Renal pelvis (tissue), 1 donor: ENCODE measurements at regions not wholly inside any gene's neighbourhood (a gene's known extent, or its start where the extent isn't known, plus 50 kb on each side); places are given as distances from the start of the nearest gene placed in this dataset.
"Not testable (repeated sequence)": the region's sequence is repeated elsewhere in the genome, so short reads cannot be mapped to it uniquely, and the experiment has no call there.

Source experiments
- DNase-seq: peaks from one replicate; pipeline ENCODE4 v3.0.0-alpha.2; 2013

- DNase-seq = not testable (repeated sequence)
Measured at GRCh38 chr16:15307184-15307583, 70.9 kb downstream of the NPIPA5 start.

DNA sequence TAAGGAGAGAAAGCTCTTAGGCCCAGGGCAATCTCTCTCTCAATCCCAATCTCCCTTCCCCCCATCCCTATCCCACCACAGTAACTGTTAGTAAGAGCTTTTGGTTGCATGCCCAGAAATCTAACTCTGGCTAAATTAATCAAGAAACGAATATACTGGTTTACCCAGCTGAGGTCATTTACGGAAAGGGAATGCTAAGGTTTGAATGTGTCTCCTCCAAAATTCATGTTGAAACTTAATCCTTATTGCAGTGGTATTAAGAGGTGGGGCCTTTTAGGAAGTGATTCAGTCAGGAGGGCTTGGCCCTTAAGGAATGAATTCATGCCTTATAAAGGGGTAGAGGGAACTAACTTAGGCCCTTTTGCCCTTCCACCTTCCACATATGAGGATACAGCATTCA is 72.2 kb downstream of the NPIPA5 start:
- peak; percentile 7 for DNase-seq

- DNase-seq = not testable (repeated sequence)
Measured at GRCh38 chr16:15303667-15304324, 74.3 kb downstream of the NPIPA5 start.

- not testable (repeated sequence) for DNase-seq
Measured at GRCh38 chr16:15297104-15297503, 81.0 kb downstream of the NPIPA5 start.

DNA sequence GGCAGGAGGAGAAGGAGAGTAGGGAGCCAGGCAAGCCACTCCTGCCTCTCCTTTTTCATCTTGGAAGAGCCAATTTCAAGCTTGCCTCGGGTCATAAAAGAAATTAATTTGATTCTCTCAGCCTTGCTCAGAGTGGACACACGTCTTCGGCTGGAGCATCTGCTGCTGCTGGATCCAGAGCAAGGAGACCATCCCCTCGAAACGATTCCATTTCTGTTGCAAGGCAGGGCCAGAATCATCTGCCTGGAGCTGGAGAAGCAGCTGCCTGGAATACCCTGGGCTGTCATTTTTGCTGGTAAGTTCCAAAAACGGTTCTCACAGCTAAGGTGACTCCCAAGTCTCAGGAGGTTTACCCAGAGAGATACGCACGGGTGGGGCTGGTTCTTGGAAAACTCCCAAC is 103.3 kb downstream of the NPIPA5 start:
- DNase-seq = not testable (repeated sequence)

- DNase-seq = not testable (repeated sequence)
Measured at GRCh38 chr16:15273964-15274363, 104.1 kb downstream of the NPIPA5 start.

DNA sequence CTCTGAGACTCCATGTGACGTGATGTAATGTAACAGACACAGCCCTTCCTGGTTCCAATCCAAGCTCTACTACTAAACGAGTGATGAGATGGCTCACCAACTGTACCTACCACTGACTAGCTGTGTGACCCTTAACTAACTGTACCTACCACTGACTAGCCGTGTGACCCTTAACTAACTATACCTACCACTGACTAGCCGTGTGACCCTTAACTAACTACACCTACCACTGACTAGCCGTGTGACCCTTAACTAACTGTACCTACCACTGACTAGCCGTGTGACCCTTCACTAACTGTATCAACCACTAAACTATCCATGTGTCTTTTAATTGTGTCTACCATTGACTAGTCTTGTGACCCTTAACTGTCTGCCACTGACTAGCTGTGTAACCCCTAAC is 111.2 kb downstream of the NPIPA5 start:
- DNase-seq = not testable (repeated sequence)

GRCh38 chr16:15262212-15262611 is 115.9 kb downstream of the NPIPA5 start:
- not testable (repeated sequence) for DNase-seq

GRCh38 chr16:15247971-15248370 is 130.1 kb downstream of the NPIPA5 start:
- DNase-seq = not testable (repeated sequence)

GRCh38 chr16:15236674-15237323 is 141.3 kb downstream of the NPIPA5 start:
- not testable (repeated sequence) for DNase-seq

DNA sequence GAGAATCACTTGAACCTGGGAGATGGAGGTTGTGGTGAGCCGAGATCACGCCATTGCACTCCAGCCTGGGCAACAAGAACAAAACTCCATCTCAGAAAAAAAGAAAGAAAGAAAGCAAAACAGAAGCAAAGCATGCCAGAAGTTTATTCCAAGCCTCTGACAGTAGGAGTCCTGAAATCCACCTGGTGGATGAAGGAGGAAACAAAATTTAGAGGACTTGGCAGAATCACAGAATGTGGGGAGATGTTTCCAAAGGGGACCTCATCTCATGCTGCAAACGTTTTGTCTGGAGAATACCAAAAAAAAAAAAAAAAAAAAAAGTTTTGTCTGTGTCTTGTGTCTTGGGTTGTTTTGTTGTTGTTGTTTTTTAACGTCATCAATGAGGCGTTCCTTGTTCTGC is 141.1 kb upstream of the RRN3 start:
- DNase-seq = not testable (repeated sequence)

DNA sequence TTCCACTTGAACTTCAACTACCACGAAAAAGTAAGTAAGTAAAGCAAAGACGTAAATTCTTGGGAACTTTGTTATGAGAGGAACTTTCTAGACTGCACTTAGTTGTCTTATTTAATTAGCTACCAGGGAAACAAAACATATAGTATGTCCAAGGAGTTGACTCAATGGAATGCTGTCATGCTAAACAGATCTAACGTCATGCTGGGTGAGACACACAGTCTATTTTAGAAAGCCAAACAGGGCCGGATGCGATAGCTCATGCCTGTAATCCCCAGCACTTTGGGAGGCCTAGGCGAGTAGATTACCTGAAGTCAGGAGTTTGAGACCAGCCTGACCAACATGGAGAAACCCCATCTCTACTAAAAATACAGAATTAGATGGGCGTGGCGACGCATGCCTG is 140.6 kb upstream of the RRN3 start:
- DNase-seq = not testable (repeated sequence)

DNA sequence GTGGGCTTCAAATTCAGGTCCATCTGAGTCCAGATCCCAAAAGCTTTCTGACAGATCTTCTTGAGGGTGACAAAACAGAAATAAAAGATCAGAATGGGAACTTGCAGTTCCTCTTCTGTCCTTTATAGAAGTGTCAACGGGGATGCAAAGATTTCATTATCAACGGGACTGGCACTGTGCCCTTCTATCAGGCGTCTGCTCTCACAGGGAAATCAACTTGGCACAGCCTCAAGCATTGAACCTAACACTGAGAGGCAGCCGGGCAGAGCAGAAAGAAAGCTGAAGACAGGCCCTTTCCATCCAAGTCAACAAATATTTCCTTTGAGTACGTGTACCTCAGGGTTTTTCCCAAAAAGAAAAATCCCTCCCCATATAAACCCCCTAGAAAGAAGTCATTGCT is 136.4 kb upstream of the RRN3 start:
- not testable (repeated sequence) for DNase-seq

DNA sequence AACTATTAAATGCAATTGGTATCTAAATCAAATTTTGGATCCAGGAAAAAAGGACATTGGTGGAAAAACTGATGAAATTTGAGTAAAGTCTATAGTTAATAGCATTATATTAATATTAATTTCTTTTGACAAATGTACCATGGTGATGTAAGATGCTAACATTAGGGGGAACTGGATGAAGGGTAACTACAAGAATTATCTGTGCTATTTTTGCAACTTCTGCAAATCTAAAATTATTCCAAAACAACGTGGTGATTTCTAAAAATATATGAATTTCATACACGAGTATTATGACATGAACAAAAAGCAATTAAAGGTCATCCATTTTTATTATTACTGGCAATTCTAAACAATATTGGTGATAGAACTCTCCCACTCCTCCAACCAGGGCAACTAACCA is 135.6 kb upstream of the RRN3 start:
- DNase-seq = not testable (repeated sequence)

- DNase-seq = not testable (repeated sequence)
Measured at GRCh38 chr16:15224651-15225050, 130.6 kb upstream of the RRN3 start.

DNA sequence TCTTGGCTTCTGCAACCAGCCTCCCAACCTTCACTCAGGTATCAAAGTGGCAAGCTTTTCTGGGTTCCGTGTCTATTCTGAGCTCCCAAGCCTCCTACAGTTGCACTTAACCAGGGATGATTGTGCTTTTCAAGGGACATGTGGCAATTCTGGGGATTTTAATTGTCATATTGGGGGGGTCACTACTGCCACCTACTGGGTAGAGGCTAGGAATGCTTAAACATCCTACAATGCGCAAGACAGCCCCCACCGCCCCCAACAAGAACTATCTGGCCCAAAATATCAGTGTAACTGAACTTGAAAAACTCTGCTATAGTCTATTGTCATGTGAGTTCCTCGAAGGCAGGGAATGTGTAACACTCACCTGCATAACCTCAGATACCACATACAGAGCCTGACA is 129.3 kb upstream of the RRN3 start:
- not testable (repeated sequence) for DNase-seq

- DNase-seq = not testable (repeated sequence)
Measured at GRCh38 chr16:15219679-15220615, 125.9 kb upstream of the RRN3 start.

DNA sequence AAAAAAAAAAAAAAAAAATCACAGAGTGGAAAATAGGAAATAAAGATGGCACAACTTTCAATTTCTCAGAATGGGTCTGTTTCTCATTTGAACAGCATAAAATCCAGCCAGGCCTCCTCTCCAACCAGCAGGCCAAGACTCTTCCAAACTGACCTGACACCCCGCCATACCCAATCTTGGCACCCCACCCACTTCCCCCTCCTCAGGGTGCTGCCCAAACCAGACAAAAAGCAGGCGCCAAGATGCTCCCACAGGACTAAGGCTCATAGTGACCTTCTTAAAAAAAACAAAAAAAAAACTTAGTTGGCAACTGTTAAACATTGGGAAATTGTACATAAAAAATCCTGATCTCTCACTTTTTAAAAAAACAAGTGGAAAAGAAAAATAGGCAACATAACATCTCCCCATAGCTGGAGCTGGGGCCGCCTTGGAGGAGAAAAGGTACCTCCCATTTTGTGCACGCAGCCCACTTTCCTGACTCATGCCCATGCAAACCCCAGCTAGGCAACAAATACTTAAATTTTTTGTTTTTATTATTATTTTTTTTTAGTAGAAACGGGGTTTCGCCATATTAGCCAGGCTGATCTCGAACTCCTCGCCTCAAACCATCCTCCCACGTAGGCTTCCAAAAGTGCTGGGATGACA is 124.9 kb upstream of the RRN3 start:
- DNase-seq = not testable (repeated sequence)

- not testable (repeated sequence) for DNase-seq
Measured at GRCh38 chr16:15207202-15207981, 113.3 kb upstream of the RRN3 start.

GRCh38 chr16:15206439-15206838 is 112.4 kb upstream of the RRN3 start:
- not testable (repeated sequence) for DNase-seq

DNA sequence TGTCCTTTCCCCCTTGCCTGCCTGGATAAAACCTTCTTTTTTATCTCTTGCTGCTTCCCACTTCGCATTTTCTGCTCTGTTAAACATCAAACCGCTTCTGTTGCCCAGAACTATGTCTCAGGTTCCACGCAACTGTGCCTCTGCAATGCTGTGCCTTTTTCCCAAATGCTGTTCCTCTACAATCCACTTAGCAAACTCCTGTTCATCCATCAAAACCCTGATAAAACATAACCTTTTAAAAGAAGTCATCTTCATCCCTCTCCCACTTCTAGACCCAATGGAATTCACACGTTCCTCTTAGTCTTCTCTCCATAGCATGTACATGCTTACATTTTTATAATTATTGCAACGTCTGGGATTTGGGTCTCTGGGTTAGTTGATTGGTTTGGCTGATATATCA is 111.9 kb upstream of the RRN3 start:
- not testable (repeated sequence) for DNase-seq
